GM12892 (cell line): ENCODE measurements at regions not wholly inside any gene's neighbourhood (a gene's known extent, or its start where the extent isn't known, plus 50 kb on each side); places are given as distances from the start of the nearest gene placed in this dataset.

Experiments used
- POLR2A ChIP-seq: IDR thresholded peaks from 2 replicates; pipeline ENCODE4 v1.6.1; 2011; ENCODE audit warnings: low read depth, low read length, control low read depth
- POLR2AphosphoS5 ChIP-seq: IDR thresholded peaks from 2 replicates; pipeline ENCODE4 v1.6.1; 2011; ENCODE audit warnings: low read depth, low read length, control low read depth
- TAF1 ChIP-seq: IDR thresholded peaks from 2 replicates; pipeline ENCODE4 v1.6.1; 2011; ENCODE audit warnings: low read depth, mild to moderate bottlenecking, control low read depth, low read length, borderline replicate concordance

GRCh38 chr15:31502541-31503229 is 176.1 kb downstream of the KLF13 start:
- TF ChIP-seq POLR2A (no peak), POLR2AphosphoS5 (no peak), TAF1 (no peak)
